ENCODE measurements at regions not wholly inside any gene's neighbourhood (a gene's known extent, or its start where the extent isn't known, plus 50 kb on each side); places are given as distances from the start of the nearest gene placed in this dataset.

DNA sequence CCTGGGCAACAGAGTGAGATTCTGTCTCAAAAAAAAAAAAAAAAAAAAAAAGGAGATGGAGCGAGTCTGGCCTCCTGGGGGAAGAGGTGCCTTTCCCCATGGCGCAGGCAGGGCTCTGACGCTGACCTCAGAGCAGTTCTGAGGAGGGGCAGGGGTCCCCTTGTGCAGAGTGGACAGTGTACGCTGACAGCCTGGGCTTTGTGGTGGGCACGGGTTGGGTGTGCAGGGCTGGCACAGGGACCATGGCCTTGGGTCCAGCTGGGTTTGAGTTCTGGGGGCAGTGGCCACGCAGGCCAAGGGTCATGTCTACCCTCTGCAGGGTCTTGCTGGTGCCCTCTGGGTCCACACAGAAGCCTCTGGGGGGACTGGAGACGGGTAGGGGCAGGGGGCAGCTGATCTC lies 260.1 kb upstream of the C1orf174 start:
- no peak overlapping the region for H3K27ac ChIP-seq (ENCODE audit: low read depth in 2 of 2, low read length in 2 of 2)
- no peak overlapping the region for H3K4me3 ChIP-seq (ENCODE audit: low read length in 3 of 3)
- DNase-seq (no peak), FAIRE-seq (no peak)
- no peaks in the 10 kb centered on the region for H3K9me3 ChIP-seq (ENCODE audit: control insufficient read depth in 2 of 3, insufficient read depth in 1 of 3, low read length in 3 of 3)
- no peaks in the 10 kb centered on the region for H3K27me3 ChIP-seq (ENCODE audit: control insufficient read depth, insufficient read depth, low read length)
- no peaks in the 10 kb centered on the region for H3K36me3 ChIP-seq (ENCODE audit: control insufficient read depth in 2 of 3, insufficient read depth in 3 of 3, low read length in 3 of 3)
- H3K9ac ChIP-seq (ENCODE audit: low read length in 3 of 3), result no peak overlapping the region
- TF ChIP-seq, protein P1, sequence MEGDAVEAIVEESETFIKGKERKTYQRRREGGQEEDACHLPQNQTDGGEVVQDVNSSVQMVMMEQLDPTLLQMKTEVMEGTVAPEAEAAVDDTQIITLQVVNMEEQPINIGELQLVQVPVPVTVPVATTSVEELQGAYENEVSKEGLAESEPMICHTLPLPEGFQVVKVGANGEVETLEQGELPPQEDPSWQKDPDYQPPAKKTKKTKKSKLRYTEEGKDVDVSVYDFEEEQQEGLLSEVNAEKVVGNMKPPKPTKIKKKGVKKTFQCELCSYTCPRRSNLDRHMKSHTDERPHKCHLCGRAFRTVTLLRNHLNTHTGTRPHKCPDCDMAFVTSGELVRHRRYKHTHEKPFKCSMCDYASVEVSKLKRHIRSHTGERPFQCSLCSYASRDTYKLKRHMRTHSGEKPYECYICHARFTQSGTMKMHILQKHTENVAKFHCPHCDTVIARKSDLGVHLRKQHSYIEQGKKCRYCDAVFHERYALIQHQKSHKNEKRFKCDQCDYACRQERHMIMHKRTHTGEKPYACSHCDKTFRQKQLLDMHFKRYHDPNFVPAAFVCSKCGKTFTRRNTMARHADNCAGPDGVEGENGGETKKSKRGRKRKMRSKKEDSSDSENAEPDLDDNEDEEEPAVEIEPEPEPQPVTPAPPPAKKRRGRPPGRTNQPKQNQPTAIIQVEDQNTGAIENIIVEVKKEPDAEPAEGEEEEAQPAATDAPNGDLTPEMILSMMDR (IDR thresholded peaks at IDR 0.05; ENCODE audit: borderline replicate concordance, extremely low read depth, insufficient read depth), result no peak
- H3K4me1 ChIP-seq (ENCODE audit: control insufficient read depth in 2 of 3, insufficient read depth in 2 of 3, low read depth in 1 of 3, low read length in 3 of 3), result no peaks in the 10 kb centered on the region
- intact Hi-C loops (cut with DNase I), result no loop called here

- Histone ChIP-seq H3K27ac (ENCODE audit: low read depth in 2 of 2, low read length in 2 of 2) (no peak overlapping the region), H3K9ac (ENCODE audit: low read length in 3 of 3) (no peak overlapping the region), H3K4me3 (ENCODE audit: low read length in 3 of 3) (no peak overlapping the region), H3K4me1 (ENCODE audit: control insufficient read depth in 2 of 3, insufficient read depth in 2 of 3, low read depth in 1 of 3, low read length in 3 of 3) (no peaks in the 10 kb centered on the region), H3K9me3 (ENCODE audit: control insufficient read depth in 2 of 3, insufficient read depth in 1 of 3, low read length in 3 of 3) (no peaks in the 10 kb centered on the region), H3K27me3 (ENCODE audit: control insufficient read depth, insufficient read depth, low read length) (no peaks in the 10 kb centered on the region), H3K36me3 (ENCODE audit: control insufficient read depth in 2 of 3, insufficient read depth in 3 of 3, low read length in 3 of 3) (no peaks in the 10 kb centered on the region)
- FAIRE-seq, result no peak
- intact Hi-C loops (cut with DNase I), result no loop called here
- DNase-seq, result no peak
- TF ChIP-seq, protein P1 (IDR thresholded peaks at IDR 0.05; ENCODE audit: borderline replicate concordance, extremely low read depth, insufficient read depth), result no peak
Measured at GRCh38 chr1:4161366-4162006, 261.4 kb upstream of the C1orf174 start.

- H3K4me3 ChIP-seq (ENCODE audit: low read length in 3 of 3), result no peak overlapping the region
- no peaks in the 10 kb centered on the region for H3K36me3 ChIP-seq (ENCODE audit: control insufficient read depth in 2 of 3, insufficient read depth in 3 of 3, low read length in 3 of 3)
- TF ChIP-seq, protein P1 (IDR thresholded peaks at IDR 0.05; ENCODE audit: borderline replicate concordance, extremely low read depth, insufficient read depth), result no peak
- H3K9me3 ChIP-seq (ENCODE audit: control insufficient read depth in 2 of 3, insufficient read depth in 1 of 3, low read length in 3 of 3), result no peaks in the 10 kb centered on the region
- no peak overlapping the region for H3K9ac ChIP-seq (ENCODE audit: low read length in 3 of 3)
- no peaks in the 10 kb centered on the region for H3K4me1 ChIP-seq (ENCODE audit: control insufficient read depth in 2 of 3, insufficient read depth in 2 of 3, low read depth in 1 of 3, low read length in 3 of 3)
- no peaks in the 10 kb centered on the region for H3K27me3 ChIP-seq (ENCODE audit: control insufficient read depth, insufficient read depth, low read length)
- intact Hi-C loops (cut with DNase I), result no loop called here
- no peak for FAIRE-seq
- DNase-seq, result peak in 1 of 5 donors; percentile 21
- no peak overlapping the region for H3K27ac ChIP-seq (ENCODE audit: low read depth in 2 of 2, low read length in 2 of 2)
Measured at GRCh38 chr1:4164965-4165364, 264.9 kb upstream of the C1orf174 start.

Data from kidney (tissue), 13 donors.